OCI-LY1 (cell line): ENCODE measurements at regions not wholly inside any gene's neighbourhood (a gene's known extent, or its start where the extent isn't known, plus 50 kb on each side); places are given as distances from the start of the nearest gene placed in this dataset.

Experiments used
- EZH2 ChIP-seq: fragments of 200-600 bp; sonication (generic), shearing (Covaris generic); IDR thresholded peaks from 2 replicates; pipeline ENCODE4 v1.8.0; 2017; ENCODE audit warnings: borderline replicate concordance, mixed run types, mild to moderate bottlenecking, antibody characterized with exemption, low read length, moderate library complexity, mixed read lengths
- TF ChIP-seq, protein P1 (sequence below): fragments of 200-600 bp; sonication (generic), shearing (Covaris generic); IDR thresholded peaks from 2 replicates; pipeline ENCODE4 v1.5.1; 2017; ENCODE audit warnings: mild to moderate bottlenecking, antibody characterized with exemption, low read length, moderate library complexity, mixed read lengths

DNA sequence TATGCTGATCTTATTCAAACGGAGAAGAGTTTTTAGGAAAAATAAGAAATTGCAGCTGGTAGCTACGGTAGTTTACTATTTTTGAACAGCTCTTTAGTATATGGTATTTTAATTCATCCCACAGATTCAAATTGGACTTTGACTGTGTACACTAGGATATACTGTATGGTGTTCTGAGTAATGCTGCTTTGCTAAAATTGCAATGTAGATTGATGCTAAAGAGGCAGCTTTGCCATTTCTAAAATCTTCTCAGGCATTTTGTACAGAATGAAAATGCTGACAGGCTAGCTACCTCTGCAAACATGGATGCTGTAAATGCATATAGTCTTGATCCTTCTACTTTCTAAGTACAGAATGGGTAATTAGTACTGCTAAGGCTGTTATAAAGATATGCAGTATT is 826.6 kb upstream of the POU3F3 start:
- TF ChIP-seq EZH2: no peak
- TF ChIP-seq, protein P1, sequence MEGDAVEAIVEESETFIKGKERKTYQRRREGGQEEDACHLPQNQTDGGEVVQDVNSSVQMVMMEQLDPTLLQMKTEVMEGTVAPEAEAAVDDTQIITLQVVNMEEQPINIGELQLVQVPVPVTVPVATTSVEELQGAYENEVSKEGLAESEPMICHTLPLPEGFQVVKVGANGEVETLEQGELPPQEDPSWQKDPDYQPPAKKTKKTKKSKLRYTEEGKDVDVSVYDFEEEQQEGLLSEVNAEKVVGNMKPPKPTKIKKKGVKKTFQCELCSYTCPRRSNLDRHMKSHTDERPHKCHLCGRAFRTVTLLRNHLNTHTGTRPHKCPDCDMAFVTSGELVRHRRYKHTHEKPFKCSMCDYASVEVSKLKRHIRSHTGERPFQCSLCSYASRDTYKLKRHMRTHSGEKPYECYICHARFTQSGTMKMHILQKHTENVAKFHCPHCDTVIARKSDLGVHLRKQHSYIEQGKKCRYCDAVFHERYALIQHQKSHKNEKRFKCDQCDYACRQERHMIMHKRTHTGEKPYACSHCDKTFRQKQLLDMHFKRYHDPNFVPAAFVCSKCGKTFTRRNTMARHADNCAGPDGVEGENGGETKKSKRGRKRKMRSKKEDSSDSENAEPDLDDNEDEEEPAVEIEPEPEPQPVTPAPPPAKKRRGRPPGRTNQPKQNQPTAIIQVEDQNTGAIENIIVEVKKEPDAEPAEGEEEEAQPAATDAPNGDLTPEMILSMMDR: no peak
